ENCODE measurements at regions not wholly inside any gene's neighbourhood (a gene's known extent, or its start where the extent isn't known, plus 50 kb on each side); places are given as distances from the start of the nearest gene placed in this dataset.

- CTCF ChIA-PET = no interaction called here
- Histone ChIP-seq H3K9me3 (ENCODE audit: control insufficient read depth, insufficient read depth, low read depth, low read length) (no peaks in the 10 kb centered on the region), H3K4me1 (ENCODE audit: control insufficient read depth, insufficient read depth, low read length) (no peaks in the 10 kb centered on the region), H3K36me3 (ENCODE audit: control insufficient read depth, insufficient read depth, low read length) (no peaks in the 10 kb centered on the region), H3K27me3 (ENCODE audit: control insufficient read depth, insufficient read depth, low read length) (no peaks in the 10 kb centered on the region), H3K27ac (ENCODE audit: low read length) (no peak overlapping the region), H3K4me3 (ENCODE audit: low read depth in 2 of 2, low read length in 2 of 2) (no peak overlapping the region)
- intact Hi-C loops (cut with micrococcal nuclease; ENCODE audit: unreplicated experiment) (no loop called here), in situ Hi-C loops (cut with HindIII; ENCODE audit: low pct_unique_long_range_greater_than_20kb, low sequenced_read_pairs) (no loop called here)
- no peak for TF ChIP-seq SIN3A (IDR thresholded peaks at IDR 0.05; ENCODE audit: borderline replicate concordance, insufficient read depth, low read depth, low read length)
- no peak for TF ChIP-seq REST (IDR thresholded peaks at IDR 0.05; ENCODE audit: insufficient read depth in 1 of 2, low read depth in 2 of 2, low read length in 1 of 2)
- no peak for TF ChIP-seq TCF7L2 (IDR thresholded peaks at IDR 0.05; ENCODE audit: low read depth, low read length)
- TF ChIP-seq CTCF (IDR thresholded peaks at IDR 0.05) = no peak
- TF ChIP-seq POLR2AphosphoS5 (IDR thresholded peaks at IDR 0.05; ENCODE audit: low read depth, low read length) = no peak
- POLR2A ChIA-PET = no interaction called here
- no peak for ATAC-seq
- DNase-seq (ENCODE audit: low read depth, low spot score) = no peak
- no TSS peak for BruUV-seq (replicated peaks)
Observed at GRCh38 chr9:16205455-16205854, 652.6 kb downstream of the CCDC171 start.

DNA sequence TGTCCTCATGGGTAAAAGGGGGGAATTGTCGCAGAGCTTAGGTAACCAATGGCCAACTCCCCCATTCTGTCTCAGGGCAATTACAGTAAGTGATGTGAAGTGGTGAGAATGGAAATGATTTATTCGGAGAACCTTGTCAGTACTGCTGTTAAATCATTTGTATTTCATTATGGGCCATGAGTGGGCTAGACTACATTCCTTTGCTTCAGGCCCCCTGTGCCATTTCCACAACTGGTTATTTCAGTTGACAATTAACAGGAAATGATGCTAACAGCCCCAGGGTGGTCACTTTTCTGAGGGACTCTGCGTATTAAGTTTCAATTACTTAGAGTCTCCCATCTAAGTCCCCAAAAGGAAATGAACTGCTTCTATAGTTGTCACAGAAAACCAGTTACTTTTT lies 653.7 kb downstream of the CCDC171 start:
- ChIA-PET CTCF (no interaction called here), POLR2A (no interaction called here)
- Histone ChIP-seq H3K27ac (ENCODE audit: low read length) (no peak overlapping the region), H3K4me1 (ENCODE audit: control insufficient read depth, insufficient read depth, low read length) (no peaks in the 10 kb centered on the region), H3K36me3 (ENCODE audit: control insufficient read depth, insufficient read depth, low read length) (no peaks in the 10 kb centered on the region), H3K4me3 (ENCODE audit: low read depth in 2 of 2, low read length in 2 of 2) (no peak overlapping the region), H3K9me3 (ENCODE audit: control insufficient read depth, insufficient read depth, low read depth, low read length) (no peaks in the 10 kb centered on the region), H3K27me3 (ENCODE audit: control insufficient read depth, insufficient read depth, low read length) (no peaks in the 10 kb centered on the region)
- intact Hi-C loops (cut with micrococcal nuclease; ENCODE audit: unreplicated experiment) = no loop called here
- ATAC-seq (no peak), DNase-seq (ENCODE audit: low read depth, low spot score) (no peak)
- in situ Hi-C loops (cut with HindIII; ENCODE audit: low pct_unique_long_range_greater_than_20kb, low sequenced_read_pairs) = no loop called here
- TF ChIP-seq SIN3A (IDR thresholded peaks at IDR 0.05; ENCODE audit: borderline replicate concordance, insufficient read depth, low read depth, low read length) (no peak), REST (IDR thresholded peaks at IDR 0.05; ENCODE audit: insufficient read depth in 1 of 2, low read depth in 2 of 2, low read length in 1 of 2) (no peak), POLR2AphosphoS5 (IDR thresholded peaks at IDR 0.05; ENCODE audit: low read depth, low read length) (no peak), CTCF (IDR thresholded peaks at IDR 0.05) (no peak)
- no TSS peak for BruUV-seq (replicated peaks)
